Activated B cell treated with CpG ODN at 0.5 μM for 24 hours (primary cell): ENCODE measurements at regions not wholly inside any gene's neighbourhood (a gene's known extent, or its start where the extent isn't known, plus 50 kb on each side); places are given as distances from the start of the nearest gene placed in this dataset.

Experiments
- ATAC-seq: fragments of 200-7000 bp; cut with Tn5 transposase; one replicate; pipeline ENCODE4 v1.10.0; 2021; ENCODE audit warnings: low read depth, mild to moderate bottlenecking, moderate library complexity
- CTCF ChIA-PET: fragments of 350-600 bp; sonication (Branson Sonifier 250); formaldehyde crosslinking; loops from one replicate; lab custom pipeline; 2021; ENCODE audit warnings: antibody characterized with exemption; lab: Charles Lee
- POLR2A ChIA-PET: fragments of 350-600 bp; sonication (Branson Sonifier 250); formaldehyde crosslinking; loops from one replicate; lab custom pipeline; 2021; ENCODE audit warnings: antibody characterized with exemption; lab: Charles Lee
- DNase-seq: peaks from one replicate; pipeline ENCODE4 v3.0.0; 2022
- H3K27ac Mint-ChIP-seq: one replicate; pipeline ENCODE4 v1.8.0; 2020; ENCODE audit warnings: mixed read lengths
- H3K27me3 Mint-ChIP-seq: one replicate; pipeline ENCODE4 v1.8.0; 2021; ENCODE audit warnings: mixed read lengths
- H3K36me3 Mint-ChIP-seq: one replicate; pipeline ENCODE4 v1.8.0; 2021; ENCODE audit warnings: low read depth, mixed read lengths
- H3K4me1 Mint-ChIP-seq: one replicate; pipeline ENCODE4 v1.8.0; 2021; ENCODE audit warnings: mixed read lengths
- H3K4me3 Mint-ChIP-seq: one replicate; pipeline ENCODE4 v1.8.0; 2020; ENCODE audit warnings: mild to moderate bottlenecking, mixed read lengths
- H3K9me3 Mint-ChIP-seq: one replicate; pipeline ENCODE4 v1.8.0; 2020; ENCODE audit warnings: mixed read lengths
- CTCF ChIP-seq: fragments of 200-600 bp; IDR thresholded peaks from one replicate; pipeline ENCODE4 v1.8.0; 2022; ENCODE audit warnings: antibody characterized with exemption, mild to moderate bottlenecking
- intact Hi-C: fragments of 100-400 bp; cut with micrococcal nuclease; formaldehyde crosslinking; loops from one replicate; pipeline ENCODE4 v1.15.1; 2024

- POLR2A ChIA-PET, result no interaction called here
- Mint-ChIP-seq H3K4me1 (no peaks in the 10 kb centered on the region), H3K27me3 (no peaks in the 10 kb centered on the region), H3K27ac (no peak overlapping the region), H3K4me3 (no peak overlapping the region), H3K36me3 (no peaks in the 10 kb centered on the region), H3K9me3 (no peaks in the 10 kb centered on the region)
- ATAC-seq (no peak), DNase-seq (no peak)
- intact Hi-C loops, result no loop called here
- CTCF ChIA-PET, result no interaction called here
- no peak for TF ChIP-seq CTCF
Observed at GRCh38 chrX:69234624-69235023, 69.4 kb upstream of the PJA1 start.

- ChIA-PET POLR2A (no interaction called here), CTCF (interaction anchor here (0.9 kb wide), 1 partner anchor 405 kb away, joined by 4 read pairs; no protein-coding TSS in a partner anchor)
- Mint-ChIP-seq H3K27me3 (no peaks in the 10 kb centered on the region), H3K27ac (no peak overlapping the region), H3K36me3 (no peaks in the 10 kb centered on the region), H3K4me1 (no peaks in the 10 kb centered on the region), H3K4me3 (no peak overlapping the region), H3K9me3 (no peaks in the 10 kb centered on the region)
- TF ChIP-seq CTCF, result no peak
- DNase-seq (no peak), ATAC-seq (no peak)
- intact Hi-C loops, result no loop called here
Observed at GRCh38 chrX:69232945-69233344, 67.7 kb upstream of the PJA1 start.

GRCh38 chrX:69231903-69232302, 66.7 kb upstream of the PJA1 start:
- Mint-ChIP-seq H3K27me3 (no peaks in the 10 kb centered on the region), H3K27ac (no peak overlapping the region), H3K36me3 (no peaks in the 10 kb centered on the region), H3K9me3 (no peaks in the 10 kb centered on the region), H3K4me1 (no peaks in the 10 kb centered on the region), H3K4me3 (no peak overlapping the region)
- no peak for TF ChIP-seq CTCF
- ATAC-seq, result no peak
- ChIA-PET POLR2A (no interaction called here), CTCF (interaction anchor here (1.7 kb wide), 1 partner anchor 10 kb away, joined by 5 read pairs; no protein-coding TSS in a partner anchor)
- DNase-seq, result no peak
- intact Hi-C loops, result no loop called here

GRCh38 chrX:69229436-69229835, 64.2 kb upstream of the PJA1 start:
- ATAC-seq (no peak), DNase-seq (no peak)
- H3K36me3 Mint-ChIP-seq, result no peaks in the 10 kb centered on the region
- ChIA-PET POLR2A (no interaction called here), CTCF (no interaction called here)
- intact Hi-C loops, result no loop called here
- H3K27me3 Mint-ChIP-seq, result no peaks in the 10 kb centered on the region
- no peak overlapping the region for H3K4me3 Mint-ChIP-seq
- no peaks in the 10 kb centered on the region for H3K4me1 Mint-ChIP-seq
- H3K27ac Mint-ChIP-seq, result no peak overlapping the region
- no peak for TF ChIP-seq CTCF
- H3K9me3 Mint-ChIP-seq, result no peaks in the 10 kb centered on the region

- Mint-ChIP-seq H3K36me3 (no peaks in the 10 kb centered on the region), H3K4me3 (no peak overlapping the region), H3K27ac (no peak overlapping the region), H3K27me3 (no peaks in the 10 kb centered on the region), H3K9me3 (no peaks in the 10 kb centered on the region), H3K4me1 (no peaks in the 10 kb centered on the region)
- no peak for TF ChIP-seq CTCF
- ATAC-seq (no peak), DNase-seq (no peak)
- intact Hi-C loops, result no loop called here
- ChIA-PET CTCF (no interaction called here), POLR2A (no interaction called here)
Observed at GRCh38 chrX:69228732-69229131, 63.5 kb upstream of the PJA1 start.
